GM19455 (cell line): ENCODE measurements at regions not wholly inside any gene's neighbourhood (a gene's known extent, or its start where the extent isn't known, plus 50 kb on each side); places are given as distances from the start of the nearest gene placed in this dataset.

Source experiments
- ATAC-seq: cut with Tn5 transposase; IDR thresholded peaks from one replicate; pipeline ENCODE4 v1.9.1; 2021; ENCODE audit not compliant: unreplicated experiment

GRCh38 chr11:81899156-81899555 is 834.5 kb downstream of the FAM181B start:
- no peak for ATAC-seq

GRCh38 chr11:81897639-81898038 is 836.0 kb downstream of the FAM181B start:
- no peak for ATAC-seq

- no peak for ATAC-seq
These were observed 838.4 kb downstream of the FAM181B start for GRCh38 chr11:81895258-81895657.

GRCh38 chr11:81892770-81893635 is 840.7 kb downstream of the FAM181B start:
- ATAC-seq, result no peak

GRCh38 chr11:81888391-81888790 is 845.3 kb downstream of the FAM181B start:
- no peak for ATAC-seq

GRCh38 chr11:81887671-81888070 is 846.0 kb downstream of the FAM181B start:
- no peak for ATAC-seq

- ATAC-seq, result no peak
These were observed 847.1 kb downstream of the FAM181B start for GRCh38 chr11:81886406-81887075.

- peak; percentile 48 for ATAC-seq
These were observed 859.0 kb downstream of the FAM181B start for GRCh38 chr11:81874635-81875034.

- ATAC-seq, result no peak
These were observed 862.8 kb downstream of the FAM181B start for GRCh38 chr11:81870815-81871214.

GRCh38 chr11:81870066-81870412 is 863.6 kb downstream of the FAM181B start:
- ATAC-seq, result peak; percentile 62

- peak; percentile 97 for ATAC-seq
These were observed 864.2 kb downstream of the FAM181B start for GRCh38 chr11:81869351-81870065.

- ATAC-seq, result no peak
These were observed 866.8 kb downstream of the FAM181B start for GRCh38 chr11:81866896-81867295.

- no peak for ATAC-seq
These were observed 876.3 kb downstream of the FAM181B start for GRCh38 chr11:81857386-81857785.

- ATAC-seq, result no peak
These were observed 879.9 kb downstream of the FAM181B start for GRCh38 chr11:81853791-81854190.

GRCh38 chr11:81852896-81853295 is 880.8 kb downstream of the FAM181B start:
- ATAC-seq, result no peak

- no peak for ATAC-seq
These were observed 893.3 kb downstream of the FAM181B start for GRCh38 chr11:81840380-81840779.

- ATAC-seq, result no peak
These were observed 893.7 kb downstream of the FAM181B start for GRCh38 chr11:81839976-81840375.

- no peak for ATAC-seq
These were observed 894.6 kb downstream of the FAM181B start for GRCh38 chr11:81839016-81839415.

GRCh38 chr11:81829976-81830375 is 903.7 kb downstream of the FAM181B start:
- ATAC-seq, result no peak

GRCh38 chr11:81825346-81825745 is 908.3 kb downstream of the FAM181B start:
- ATAC-seq, result no peak

GRCh38 chr11:81819462-81819861 is 914.2 kb downstream of the FAM181B start:
- ATAC-seq, result no peak

GRCh38 chr11:81804858-81805257 is 928.8 kb downstream of the FAM181B start:
- ATAC-seq, result no peak
